ENCODE measurements at regions not wholly inside any gene's neighbourhood (a gene's known extent, or its start where the extent isn't known, plus 50 kb on each side); places are given as distances from the start of the nearest gene placed in this dataset.
"Not testable (repeated sequence)": the region's sequence is repeated elsewhere in the genome, so short reads cannot be mapped to it uniquely, and the experiment has no call there.

DNA sequence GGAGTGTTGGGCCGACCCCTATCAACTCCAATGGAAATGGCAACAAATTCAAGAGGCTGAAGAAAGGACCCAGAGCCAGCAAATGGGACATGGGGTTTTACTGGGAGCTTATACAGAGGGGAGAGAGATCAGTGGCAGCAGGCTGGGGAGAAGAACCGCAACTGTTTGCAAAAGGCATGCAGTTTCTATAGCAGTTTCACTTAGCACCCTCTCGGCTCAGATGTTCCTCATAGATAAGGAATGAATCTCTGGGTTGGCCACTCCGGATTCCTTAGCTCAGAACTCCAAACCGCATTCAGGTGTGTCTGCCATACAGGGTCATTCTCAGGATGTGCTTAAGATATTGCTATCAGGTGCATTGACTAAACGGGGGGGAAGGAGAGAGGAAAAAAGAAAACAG, 71.1 kb upstream of the RPL38 start:
- TF ChIP-seq, protein P1, sequence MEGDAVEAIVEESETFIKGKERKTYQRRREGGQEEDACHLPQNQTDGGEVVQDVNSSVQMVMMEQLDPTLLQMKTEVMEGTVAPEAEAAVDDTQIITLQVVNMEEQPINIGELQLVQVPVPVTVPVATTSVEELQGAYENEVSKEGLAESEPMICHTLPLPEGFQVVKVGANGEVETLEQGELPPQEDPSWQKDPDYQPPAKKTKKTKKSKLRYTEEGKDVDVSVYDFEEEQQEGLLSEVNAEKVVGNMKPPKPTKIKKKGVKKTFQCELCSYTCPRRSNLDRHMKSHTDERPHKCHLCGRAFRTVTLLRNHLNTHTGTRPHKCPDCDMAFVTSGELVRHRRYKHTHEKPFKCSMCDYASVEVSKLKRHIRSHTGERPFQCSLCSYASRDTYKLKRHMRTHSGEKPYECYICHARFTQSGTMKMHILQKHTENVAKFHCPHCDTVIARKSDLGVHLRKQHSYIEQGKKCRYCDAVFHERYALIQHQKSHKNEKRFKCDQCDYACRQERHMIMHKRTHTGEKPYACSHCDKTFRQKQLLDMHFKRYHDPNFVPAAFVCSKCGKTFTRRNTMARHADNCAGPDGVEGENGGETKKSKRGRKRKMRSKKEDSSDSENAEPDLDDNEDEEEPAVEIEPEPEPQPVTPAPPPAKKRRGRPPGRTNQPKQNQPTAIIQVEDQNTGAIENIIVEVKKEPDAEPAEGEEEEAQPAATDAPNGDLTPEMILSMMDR (IDR thresholded peaks at IDR 0.05; ENCODE audit: low read depth, low read length), result no peak
- TF ChIP-seq EZH2phosphoT487 (IDR thresholded peaks at IDR 0.05; ENCODE audit: low read depth), result no peak
- Histone ChIP-seq H2AFZ (ENCODE audit: low read depth, low read length) (no peak overlapping the region), H3K4me2 (ENCODE audit: low read length) (no peak overlapping the region), H4K20me1 (ENCODE audit: insufficient read depth, low read length) (no peaks in the 10 kb centered on the region), H3K27me3 (ENCODE audit: low read depth, low read length) (peaks cover 14% of the 10 kb centered on the region; the same call in 1 of the 2 replicates), H3K36me3 (replicated peaks; ENCODE audit: low read depth, low read length) (no peaks in the 10 kb centered on the region), H3K9ac (ENCODE audit: low read length) (no peak overlapping the region), H3K4me3 (ENCODE audit: low read length) (no peak overlapping the region), H3K9me3 (ENCODE audit: insufficient read depth, low read length) (no peaks in the 10 kb centered on the region), H3K27ac (ENCODE audit: low read length) (no peak overlapping the region), H3K4me1 (ENCODE audit: low read length) (no peaks in the 10 kb centered on the region), H3K79me2 (ENCODE audit: low read length) (no peaks in the 10 kb centered on the region)

DNA sequence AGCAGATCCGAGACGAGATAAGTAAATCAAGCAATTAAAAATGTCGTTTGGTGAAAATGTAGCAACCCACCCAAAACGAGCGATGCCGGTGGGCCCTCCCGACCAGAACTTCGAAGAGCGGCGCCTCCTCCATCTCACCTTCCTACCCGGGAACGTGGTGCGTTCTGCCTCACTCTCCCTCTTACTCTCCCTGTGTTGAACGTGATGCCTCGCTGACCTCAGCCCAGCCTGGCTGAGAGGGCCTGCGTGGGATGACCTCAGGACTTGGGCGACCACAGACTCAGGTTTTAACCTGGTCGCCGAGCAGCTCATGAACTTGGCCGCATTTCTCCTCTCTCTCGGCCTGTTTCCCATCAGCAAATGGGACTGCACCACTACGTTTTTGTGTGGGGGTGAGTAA, 69.7 kb upstream of the RPL38 start:
- Histone ChIP-seq H3K4me2 (ENCODE audit: low read length) (no peak overlapping the region), H3K4me1 (ENCODE audit: low read length) (no peaks in the 10 kb centered on the region), H3K9me3 (ENCODE audit: insufficient read depth, low read length) (no peaks in the 10 kb centered on the region), H3K27me3 (ENCODE audit: low read depth, low read length) (peaks cover 18% of the 10 kb centered on the region; the same call in 1 of the 2 replicates), H2AFZ (ENCODE audit: low read depth, low read length) (no peak overlapping the region), H3K9ac (ENCODE audit: low read length) (no peak overlapping the region), H3K79me2 (ENCODE audit: low read length) (no peaks in the 10 kb centered on the region), H3K27ac (ENCODE audit: low read length) (no peak overlapping the region), H4K20me1 (ENCODE audit: insufficient read depth, low read length) (no peaks in the 10 kb centered on the region), H3K4me3 (ENCODE audit: low read length) (no peak overlapping the region), H3K36me3 (replicated peaks; ENCODE audit: low read depth, low read length) (no peaks in the 10 kb centered on the region)
- TF ChIP-seq EZH2phosphoT487 (IDR thresholded peaks at IDR 0.05; ENCODE audit: low read depth), result no peak
- TF ChIP-seq, protein P1 (IDR thresholded peaks at IDR 0.05; ENCODE audit: low read depth, low read length), result no peak

DNA sequence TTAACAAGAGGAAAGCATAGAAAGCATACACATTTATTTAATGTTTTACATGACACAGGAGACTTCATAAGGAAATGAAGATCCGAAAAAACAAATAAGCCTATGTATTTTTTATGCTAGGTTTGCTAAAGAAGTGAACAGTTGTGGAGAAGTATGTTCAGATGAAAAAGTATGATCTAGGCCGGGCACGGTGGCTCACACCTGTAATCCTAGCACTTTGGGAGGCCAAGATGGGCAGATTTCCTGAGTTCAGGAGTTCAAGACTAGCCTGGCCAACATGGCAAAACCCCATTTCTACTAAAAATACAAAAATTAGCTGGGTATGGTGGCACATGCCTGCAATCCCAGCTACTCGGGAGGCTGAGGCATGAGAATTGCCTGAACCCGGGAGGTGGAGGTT, 69.2 kb upstream of the RPL38 start:
- not testable (repeated sequence) for H3K9me3 ChIP-seq (ENCODE audit: insufficient read depth, low read length); H3K9ac ChIP-seq (ENCODE audit: low read length); H4K20me1 ChIP-seq (ENCODE audit: insufficient read depth, low read length); H3K4me2 ChIP-seq (ENCODE audit: low read length); H3K27ac ChIP-seq (ENCODE audit: low read length); H3K4me1 ChIP-seq (ENCODE audit: low read length); H3K79me2 ChIP-seq (ENCODE audit: low read length); H2AFZ ChIP-seq (ENCODE audit: low read depth, low read length); H3K4me3 ChIP-seq (ENCODE audit: low read length); H3K36me3 ChIP-seq (replicated peaks; ENCODE audit: low read depth, low read length)
- peaks cover 18% of the 10 kb centered on the region; the same call in 1 of the 2 replicates for H3K27me3 ChIP-seq (ENCODE audit: low read depth, low read length)

DNA sequence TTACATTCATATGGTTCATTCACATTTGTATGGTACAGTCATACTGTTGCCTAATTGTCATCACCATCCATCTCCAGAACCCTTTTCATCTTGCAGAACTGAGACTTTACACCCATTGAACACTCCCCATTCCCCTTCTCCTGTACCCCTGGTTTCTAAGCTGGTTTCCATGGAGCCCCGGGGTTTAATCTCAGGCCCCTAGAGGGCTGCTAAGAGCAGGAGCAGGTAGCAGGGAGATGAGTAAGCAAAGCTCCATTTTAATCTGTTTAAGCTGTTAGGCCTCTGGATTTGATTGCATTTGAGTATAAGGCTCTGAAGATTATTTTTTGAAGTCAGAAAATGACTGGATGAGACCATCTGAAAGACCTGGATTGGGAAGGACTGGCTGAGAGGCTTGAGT, 68.5 kb upstream of the RPL38 start:
- no peak overlapping the region for H2AFZ ChIP-seq (ENCODE audit: low read depth, low read length)
- no peaks in the 10 kb centered on the region for H4K20me1 ChIP-seq (ENCODE audit: insufficient read depth, low read length)
- H3K79me2 ChIP-seq (ENCODE audit: low read length), result no peaks in the 10 kb centered on the region
- no peaks in the 10 kb centered on the region for H3K4me1 ChIP-seq (ENCODE audit: low read length)
- H3K4me3 ChIP-seq (ENCODE audit: low read length), result no peak overlapping the region
- H3K9ac ChIP-seq (ENCODE audit: low read length), result no peak overlapping the region
- H3K27ac ChIP-seq (ENCODE audit: low read length), result no peak overlapping the region
- no peak for TF ChIP-seq EZH2phosphoT487 (IDR thresholded peaks at IDR 0.05; ENCODE audit: low read depth)
- TF ChIP-seq, protein P1 (IDR thresholded peaks at IDR 0.05; ENCODE audit: low read depth, low read length), result no peak
- no peaks in the 10 kb centered on the region for H3K9me3 ChIP-seq (ENCODE audit: insufficient read depth, low read length)
- peaks cover 18% of the 10 kb centered on the region; the same call in 1 of the 2 replicates for H3K27me3 ChIP-seq (ENCODE audit: low read depth, low read length)
- H3K36me3 ChIP-seq (replicated peaks; ENCODE audit: low read depth, low read length), result no peaks in the 10 kb centered on the region
- H3K4me2 ChIP-seq (ENCODE audit: low read length), result no peak overlapping the region

Measured in OCI-LY3 (cell line).